Kidney epithelial cell (primary cell): ENCODE measurements at regions not wholly inside any gene's neighbourhood (a gene's known extent, or its start where the extent isn't known, plus 50 kb on each side); places are given as distances from the start of the nearest gene placed in this dataset.

Experiments used
- DNase-seq: peaks from one replicate; pipeline ENCODE4 v3.0.0-alpha.2; 2010; ENCODE audit warnings: low read depth
- H3K27me3 ChIP-seq: 2 replicates; pipeline ENCODE4 v1.6.0; 2011; ENCODE audit warnings: low read length; ENCODE audit not compliant: control insufficient read depth, insufficient read depth
- H3K36me3 ChIP-seq: 2 replicates; pipeline ENCODE4 v1.5.1; 2011; ENCODE audit warnings: low read length; ENCODE audit not compliant: control insufficient read depth, insufficient read depth
- H3K4me3 ChIP-seq: 2 replicates; pipeline ENCODE4 v1.5.1; 2011; ENCODE audit warnings: low read depth, mild to moderate bottlenecking, control low read depth, low read length
- CTCF ChIP-seq: IDR thresholded peaks from 2 replicates; pipeline ENCODE4 v1.5.1; 2011; ENCODE audit warnings: mild to moderate bottlenecking, moderate library complexity, low read length, control low read depth, inconsistent platforms; ENCODE audit not compliant: insufficient read depth, poor library complexity, severe bottlenecking

- Histone ChIP-seq H3K27me3 (no peaks in the 10 kb centered on the region), H3K4me3 (no peak overlapping the region), H3K36me3 (no peaks in the 10 kb centered on the region)
- DNase-seq = no peak
- no peak for TF ChIP-seq CTCF
These were observed 630.5 kb downstream of the ACTL7B start for GRCh38 chr9:108225149-108225800.

- Histone ChIP-seq H3K27me3 (no peaks in the 10 kb centered on the region), H3K4me3 (no peak overlapping the region), H3K36me3 (no peaks in the 10 kb centered on the region)
- DNase-seq = no peak
- TF ChIP-seq CTCF = no peak
These were observed 631.1 kb downstream of the ACTL7B start for GRCh38 chr9:108224716-108225115.

GRCh38 chr9:108219664-108220063 is 636.1 kb downstream of the ACTL7B start:
- Histone ChIP-seq H3K27me3 (no peaks in the 10 kb centered on the region), H3K4me3 (no peak overlapping the region), H3K36me3 (no peaks in the 10 kb centered on the region)
- no peak for DNase-seq
- TF ChIP-seq CTCF = no peak

- Histone ChIP-seq H3K27me3 (no peaks in the 10 kb centered on the region), H3K36me3 (no peaks in the 10 kb centered on the region), H3K4me3 (no peak overlapping the region)
- no peak for TF ChIP-seq CTCF
- DNase-seq = no peak
These were observed 638.1 kb downstream of the ACTL7B start for GRCh38 chr9:108217431-108218349.

- Histone ChIP-seq H3K4me3 (no peak overlapping the region), H3K27me3 (no peaks in the 10 kb centered on the region), H3K36me3 (no peaks in the 10 kb centered on the region)
- TF ChIP-seq CTCF = no peak
- no peak for DNase-seq
These were observed 642.3 kb downstream of the ACTL7B start for GRCh38 chr9:108213511-108213910.
